Vagina (tissue), 2 donors: ENCODE measurements at regions not wholly inside any gene's neighbourhood (a gene's known extent, or its start where the extent isn't known, plus 50 kb on each side); places are given as distances from the start of the nearest gene placed in this dataset.

ENCODE experiments used
- DNase-seq, 2 donors: peaks; one replicate each; pipeline ENCODE4 v3.0.0-alpha.2; 2017; ENCODE audit errors: extremely low spot score in 2 of 2
- H3K27ac ChIP-seq: fragments of 200-600 bp; sonication (generic); one replicate; pipeline ENCODE4 v1.5.1; 2019
- H3K27me3 ChIP-seq: fragments of 200-600 bp; sonication (generic); one replicate; pipeline ENCODE4 v1.5.1; 2019
- H3K36me3 ChIP-seq, 2 donors: fragments of 200-600 bp; sonication (generic); one replicate each; pipeline ENCODE4 v1.5.1; 2017 to 2019
- H3K4me1 ChIP-seq: fragments of 200-600 bp; sonication (generic); one replicate; pipeline ENCODE4 v1.5.1; 2019
- H3K4me3 ChIP-seq, 2 donors: fragments of 200-600 bp; sonication (generic); 1 replicate in 1 of 2; 2 replicates in 1 of 2; pipeline ENCODE4 v1.5.1; 2016 to 2019
- H3K9me3 ChIP-seq: fragments of 200-600 bp; sonication (generic); one replicate; pipeline ENCODE4 v1.5.1; 2019
- POLR2A ChIP-seq, 2 donors: fragments of 450-650 bp; IDR thresholded peaks; one replicate each; pipeline ENCODE4 v1.6.1; 2017; ENCODE audit warnings: antibody characterized with exemption in 2 of 2, mild to moderate bottlenecking in 2 of 2, moderate library complexity in 2 of 2
- POLR2AphosphoS5 ChIP-seq, 2 donors: sonication (generic); formaldehyde crosslinking; IDR thresholded peaks; one replicate each; pipeline ENCODE4 v1.9.0; 2017; ENCODE audit warnings: antibody characterized with exemption in 2 of 2, mild to moderate bottlenecking in 2 of 2, low read depth in 1 of 2; ENCODE audit not compliant: insufficient read depth in 1 of 2
- intact Hi-C: fragments of 100-400 bp; cut with DNase I; formaldehyde crosslinking; loops from one replicate; pipeline ENCODE4 v1.15.1; 2023
- TF ChIP-seq, protein P1 (sequence below), 3 experiments: fragments of 450-650 bp in 2 of 3; fragments of 200-600 bp in 1 of 3; sonication (generic) in 1 of 3; IDR thresholded peaks; one replicate each; pipeline ENCODE4 v1.5.1; 2017 to 2019; ENCODE audit warnings: antibody characterized with exemption in 3 of 3, mild to moderate bottlenecking in 2 of 3, moderate library complexity in 2 of 3

DNA sequence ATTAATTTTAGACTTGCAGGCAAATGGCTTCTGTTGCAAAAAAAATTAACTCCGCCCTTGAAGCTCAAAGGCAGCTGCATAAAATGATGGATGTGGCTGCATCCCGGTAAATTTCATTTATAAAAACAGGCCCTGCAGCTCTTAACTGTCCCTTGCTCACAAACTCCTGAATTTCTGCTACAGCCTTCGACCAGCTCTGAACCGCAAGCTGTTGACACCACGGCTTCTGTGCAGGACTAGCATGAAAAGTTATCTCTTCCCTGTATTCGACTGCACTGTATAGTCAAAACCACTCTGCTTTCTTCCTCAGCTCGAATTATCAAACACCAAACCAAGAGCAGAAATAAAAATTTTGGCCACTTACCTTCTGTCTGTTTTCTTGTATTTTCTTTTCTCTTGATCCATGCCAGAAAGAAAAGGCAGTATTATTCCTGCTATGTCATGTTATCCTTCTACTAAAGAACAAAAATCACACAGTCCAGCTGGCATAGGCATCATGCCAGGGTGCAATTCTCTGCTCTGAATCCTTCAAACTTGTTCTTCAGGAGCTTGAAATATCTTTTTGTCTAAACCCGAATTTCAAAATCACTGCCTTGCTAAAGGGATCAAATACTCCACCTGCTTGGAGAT, 195.5 kb upstream of the NCAM2 start:
- Histone ChIP-seq H3K4me3 (no peak overlapping the region), H3K36me3 (no peaks in the 10 kb centered on the region), H3K4me1 (no peaks in the 10 kb centered on the region), H3K27ac (no peak overlapping the region), H3K9me3 (no peaks in the 10 kb centered on the region), H3K27me3 (no peaks in the 10 kb centered on the region)
- no peak for DNase-seq
- intact Hi-C loops = no loop called here
- TF ChIP-seq, protein P1, sequence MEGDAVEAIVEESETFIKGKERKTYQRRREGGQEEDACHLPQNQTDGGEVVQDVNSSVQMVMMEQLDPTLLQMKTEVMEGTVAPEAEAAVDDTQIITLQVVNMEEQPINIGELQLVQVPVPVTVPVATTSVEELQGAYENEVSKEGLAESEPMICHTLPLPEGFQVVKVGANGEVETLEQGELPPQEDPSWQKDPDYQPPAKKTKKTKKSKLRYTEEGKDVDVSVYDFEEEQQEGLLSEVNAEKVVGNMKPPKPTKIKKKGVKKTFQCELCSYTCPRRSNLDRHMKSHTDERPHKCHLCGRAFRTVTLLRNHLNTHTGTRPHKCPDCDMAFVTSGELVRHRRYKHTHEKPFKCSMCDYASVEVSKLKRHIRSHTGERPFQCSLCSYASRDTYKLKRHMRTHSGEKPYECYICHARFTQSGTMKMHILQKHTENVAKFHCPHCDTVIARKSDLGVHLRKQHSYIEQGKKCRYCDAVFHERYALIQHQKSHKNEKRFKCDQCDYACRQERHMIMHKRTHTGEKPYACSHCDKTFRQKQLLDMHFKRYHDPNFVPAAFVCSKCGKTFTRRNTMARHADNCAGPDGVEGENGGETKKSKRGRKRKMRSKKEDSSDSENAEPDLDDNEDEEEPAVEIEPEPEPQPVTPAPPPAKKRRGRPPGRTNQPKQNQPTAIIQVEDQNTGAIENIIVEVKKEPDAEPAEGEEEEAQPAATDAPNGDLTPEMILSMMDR (IDR thresholded peaks at IDR 0.05) = no peak
- TF ChIP-seq POLR2A (IDR thresholded peaks at IDR 0.05) (no peak), POLR2AphosphoS5 (IDR thresholded peaks at IDR 0.05; ENCODE audit: insufficient read depth in 1 of 2, low read depth in 1 of 2) (no peak)

DNA sequence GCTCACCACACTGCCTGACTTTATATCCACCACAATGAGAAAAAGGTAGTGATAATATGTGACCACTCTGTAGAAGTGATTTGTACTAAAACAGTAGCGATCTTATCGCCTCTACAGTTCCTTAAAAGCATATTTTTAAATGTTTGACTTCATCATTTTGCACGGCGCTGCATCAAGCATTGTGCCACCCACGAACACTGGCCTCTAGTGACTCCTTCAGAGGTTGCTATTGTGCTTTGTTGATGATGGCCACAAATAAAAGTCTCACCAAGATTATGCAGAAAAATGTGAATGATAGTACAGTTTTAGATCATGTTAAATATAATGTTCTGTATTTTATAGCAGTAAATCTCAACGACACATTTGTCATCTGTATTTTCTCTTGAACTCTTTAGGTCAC, 186.5 kb upstream of the NCAM2 start:
- Histone ChIP-seq H3K4me3 (no peak overlapping the region), H3K9me3 (no peaks in the 10 kb centered on the region), H3K36me3 (no peaks in the 10 kb centered on the region), H3K27ac (no peak overlapping the region), H3K4me1 (no peaks in the 10 kb centered on the region), H3K27me3 (no peaks in the 10 kb centered on the region)
- intact Hi-C loops = no loop called here
- DNase-seq = no peak
- TF ChIP-seq POLR2AphosphoS5 (IDR thresholded peaks at IDR 0.05; ENCODE audit: insufficient read depth in 1 of 2, low read depth in 1 of 2) = no peak
- TF ChIP-seq, protein P1 (IDR thresholded peaks at IDR 0.05) = no peak
- TF ChIP-seq POLR2A (IDR thresholded peaks at IDR 0.05) = no peak

- Histone ChIP-seq H3K9me3 (no peaks in the 10 kb centered on the region), H3K4me1 (no peaks in the 10 kb centered on the region), H3K36me3 (no peaks in the 10 kb centered on the region), H3K27ac (no peak overlapping the region), H3K4me3 (no peak overlapping the region), H3K27me3 (no peaks in the 10 kb centered on the region)
- no peak for DNase-seq
- intact Hi-C loops = no loop called here
- no peak for TF ChIP-seq POLR2AphosphoS5 (IDR thresholded peaks at IDR 0.05; ENCODE audit: insufficient read depth in 1 of 2, low read depth in 1 of 2)
- TF ChIP-seq POLR2A (IDR thresholded peaks at IDR 0.05) = no peak
- TF ChIP-seq, protein P1 (IDR thresholded peaks at IDR 0.05) = no peak
These were observed 184.1 kb upstream of the NCAM2 start for GRCh38 chr21:20814090-20814489.

GRCh38 chr21:20822666-20823065, 175.5 kb upstream of the NCAM2 start:
- Histone ChIP-seq H3K9me3 (no peaks in the 10 kb centered on the region), H3K4me1 (no peaks in the 10 kb centered on the region), H3K4me3 (no peak overlapping the region), H3K27me3 (no peaks in the 10 kb centered on the region), H3K36me3 (no peaks in the 10 kb centered on the region), H3K27ac (no peak overlapping the region)
- TF ChIP-seq, protein P1 (IDR thresholded peaks at IDR 0.05) = no peak
- TF ChIP-seq POLR2A (IDR thresholded peaks at IDR 0.05) (no peak), POLR2AphosphoS5 (IDR thresholded peaks at IDR 0.05; ENCODE audit: insufficient read depth in 1 of 2, low read depth in 1 of 2) (no peak)
- no peak for DNase-seq
- intact Hi-C loops = no loop called here

- Histone ChIP-seq H3K27me3 (no peaks in the 10 kb centered on the region), H3K4me3 (no peak overlapping the region), H3K4me1 (no peaks in the 10 kb centered on the region), H3K9me3 (no peaks in the 10 kb centered on the region), H3K36me3 (no peaks in the 10 kb centered on the region), H3K27ac (no peak overlapping the region)
- intact Hi-C loops = no loop called here
- DNase-seq = no peak
- TF ChIP-seq, protein P1 (IDR thresholded peaks at IDR 0.05) = no peak
- TF ChIP-seq POLR2AphosphoS5 (IDR thresholded peaks at IDR 0.05; ENCODE audit: insufficient read depth in 1 of 2, low read depth in 1 of 2) (no peak), POLR2A (IDR thresholded peaks at IDR 0.05) (no peak)
These were observed 145.3 kb upstream of the NCAM2 start for GRCh38 chr21:20852866-20853265.
